ENCODE measurements at regions not wholly inside any gene's neighbourhood (a gene's known extent, or its start where the extent isn't known, plus 50 kb on each side); places are given as distances from the start of the nearest gene placed in this dataset.

GRCh38 chr2:104447831-104448434 lies 406.0 kb upstream of the POU3F3 start:
- DNase-seq (ENCODE audit: low spot score) = no peak

- DNase-seq (ENCODE audit: low spot score) = no peak
These were observed 405.1 kb upstream of the POU3F3 start for GRCh38 chr2:104448661-104449440.

GRCh38 chr2:104452558-104452957 lies 401.4 kb upstream of the POU3F3 start:
- DNase-seq (ENCODE audit: low spot score) = no peak

- no peak for DNase-seq (ENCODE audit: low spot score)
These were observed 391.2 kb upstream of the POU3F3 start for GRCh38 chr2:104462731-104463130.

GRCh38 chr2:104465981-104466380 lies 387.9 kb upstream of the POU3F3 start:
- no peak for DNase-seq (ENCODE audit: low spot score)

GRCh38 chr2:104468846-104469245 lies 385.1 kb upstream of the POU3F3 start:
- DNase-seq (ENCODE audit: low spot score) = no peak

GRCh38 chr2:104472076-104472475 lies 381.8 kb upstream of the POU3F3 start:
- no peak for DNase-seq (ENCODE audit: low spot score)

GRCh38 chr2:104473546-104473945 lies 380.4 kb upstream of the POU3F3 start:
- DNase-seq (ENCODE audit: low spot score) = no peak

GRCh38 chr2:104474716-104475115 lies 379.2 kb upstream of the POU3F3 start:
- DNase-seq (ENCODE audit: low spot score) = no peak

GRCh38 chr2:104476075-104476474 lies 377.8 kb upstream of the POU3F3 start:
- no peak for DNase-seq (ENCODE audit: low spot score)

GRCh38 chr2:104476563-104476988 lies 377.3 kb upstream of the POU3F3 start:
- DNase-seq (ENCODE audit: low spot score) = no peak

- no peak for DNase-seq (ENCODE audit: low spot score)
These were observed 372.6 kb upstream of the POU3F3 start for GRCh38 chr2:104481341-104481740.

GRCh38 chr2:104487366-104487765 lies 366.5 kb upstream of the POU3F3 start:
- no peak for DNase-seq (ENCODE audit: low spot score)

- no peak for DNase-seq (ENCODE audit: low spot score)
These were observed 360.2 kb upstream of the POU3F3 start for GRCh38 chr2:104493698-104494097.

GRCh38 chr2:104501342-104501741 lies 352.6 kb upstream of the POU3F3 start:
- no peak for DNase-seq (ENCODE audit: low spot score)

GRCh38 chr2:104501929-104502328 lies 352.0 kb upstream of the POU3F3 start:
- DNase-seq (ENCODE audit: low spot score) = no peak

GRCh38 chr2:104502901-104503300 lies 351.0 kb upstream of the POU3F3 start:
- no peak for DNase-seq (ENCODE audit: low spot score)

GRCh38 chr2:104504331-104505073 lies 349.4 kb upstream of the POU3F3 start:
- DNase-seq (ENCODE audit: low spot score) = no peak

- DNase-seq (ENCODE audit: low spot score) = no peak
These were observed 335.7 kb upstream of the POU3F3 start for GRCh38 chr2:104518256-104518655.

GRCh38 chr2:104521247-104521646 lies 332.7 kb upstream of the POU3F3 start:
- DNase-seq (ENCODE audit: low spot score) = no peak

- no peak for DNase-seq (ENCODE audit: low spot score)
These were observed 330.0 kb upstream of the POU3F3 start for GRCh38 chr2:104523921-104524320.

GRCh38 chr2:104528101-104528500 lies 325.8 kb upstream of the POU3F3 start:
- no peak for DNase-seq (ENCODE audit: low spot score)

GRCh38 chr2:104531122-104531521 lies 322.8 kb upstream of the POU3F3 start:
- DNase-seq (ENCODE audit: low spot score) = no peak

Data from kidney capillary endothelial cell (primary cell).